Stimulated activated CD8-positive, alpha-beta memory T cell treated with anti-CD3 and anti-CD28 coated beads, Interleukin-12 subunit alpha, Interleukin-12 subunit beta, amount 100 ng/mL, for 24 hours (primary cell): ENCODE measurements at regions not wholly inside any gene's neighbourhood (a gene's known extent, or its start where the extent isn't known, plus 50 kb on each side); places are given as distances from the start of the nearest gene placed in this dataset.

Experiments used
- DNase-seq: peaks from one replicate; pipeline ENCODE4 v3.0.0-alpha.2; 2020; ENCODE audit errors: extremely low read depth

DNA sequence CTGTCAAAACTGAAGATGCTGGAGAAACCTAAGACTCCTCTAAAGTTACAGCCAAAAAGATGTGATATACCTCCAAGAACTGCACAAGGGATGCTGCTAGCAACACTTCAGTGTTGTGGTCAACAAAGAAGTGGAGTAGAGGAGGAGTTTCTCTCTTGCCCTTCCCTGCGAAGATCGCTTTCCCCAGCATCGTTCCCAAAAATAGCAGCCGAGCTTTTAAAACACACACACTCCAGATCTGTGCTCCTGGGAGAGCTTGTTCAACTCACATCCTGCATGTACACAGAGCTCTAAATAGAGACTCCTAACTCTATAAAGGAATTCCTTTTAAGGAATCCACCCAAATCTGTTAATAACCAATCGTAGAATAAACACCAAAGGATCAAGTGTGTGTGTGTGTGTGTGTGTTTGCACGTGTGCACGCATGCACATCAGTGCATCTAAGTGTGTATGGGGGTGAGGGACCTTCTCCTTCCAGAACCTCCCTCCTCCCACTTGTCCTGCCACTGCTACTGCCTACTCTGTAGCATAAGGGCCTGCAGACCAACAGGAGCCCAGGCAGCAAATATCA is 58.5 kb downstream of the PSMG1 start:
- no peak for DNase-seq

DNA sequence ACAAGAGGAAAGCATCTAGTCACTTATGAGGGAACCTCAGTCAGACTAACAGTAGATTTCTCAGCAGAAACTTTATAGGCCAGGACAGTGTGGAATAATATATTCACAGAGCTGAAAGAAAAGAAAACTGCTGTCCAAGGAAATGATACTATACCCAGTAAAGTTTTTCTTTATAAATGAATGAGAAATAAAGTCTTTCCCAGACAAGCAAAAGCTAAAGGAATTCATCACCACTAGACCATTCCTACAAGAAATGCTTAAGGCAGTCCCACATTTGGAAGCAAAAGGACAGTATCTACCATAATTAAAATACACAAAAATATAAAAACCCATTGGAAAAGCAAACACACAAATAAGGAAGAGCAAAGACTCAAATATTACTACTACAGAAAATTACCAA is 59.9 kb downstream of the PSMG1 start:
- DNase-seq: no peak

DNA sequence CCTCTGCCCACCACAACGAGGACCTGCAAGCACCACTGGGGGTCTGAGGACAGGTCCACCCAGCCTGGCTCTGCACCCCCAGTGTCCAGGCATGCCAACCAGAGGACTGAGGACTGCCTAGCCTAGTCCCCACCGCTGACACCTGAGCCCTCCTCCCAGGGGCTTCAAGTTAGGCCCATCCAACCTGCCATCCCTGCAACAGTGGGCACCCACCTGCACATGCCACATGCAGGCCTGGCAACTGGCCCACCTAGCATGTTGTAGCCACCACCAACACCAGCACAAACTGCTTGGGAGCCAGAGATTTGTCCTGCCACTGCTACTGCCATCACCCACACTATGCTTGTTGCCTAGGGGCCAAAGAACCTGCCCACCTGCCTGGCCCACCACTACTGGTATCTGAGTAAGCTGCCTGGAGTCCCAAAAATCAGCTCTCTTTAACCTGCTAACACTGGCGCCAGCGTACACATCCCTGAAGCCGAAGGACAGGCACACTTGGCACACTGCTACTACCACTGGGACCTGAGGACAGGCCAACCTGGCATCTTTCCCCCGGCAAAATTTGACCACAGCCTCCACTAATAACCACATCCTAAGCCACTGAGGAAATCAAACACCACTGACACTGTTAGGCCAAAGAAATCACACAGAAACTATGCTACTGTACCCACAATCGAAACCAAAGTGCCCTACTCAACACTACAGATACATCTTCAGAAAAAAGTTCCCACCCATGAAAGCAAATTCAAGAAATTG is 61.5 kb downstream of the PSMG1 start:
- no peak for DNase-seq

DNA sequence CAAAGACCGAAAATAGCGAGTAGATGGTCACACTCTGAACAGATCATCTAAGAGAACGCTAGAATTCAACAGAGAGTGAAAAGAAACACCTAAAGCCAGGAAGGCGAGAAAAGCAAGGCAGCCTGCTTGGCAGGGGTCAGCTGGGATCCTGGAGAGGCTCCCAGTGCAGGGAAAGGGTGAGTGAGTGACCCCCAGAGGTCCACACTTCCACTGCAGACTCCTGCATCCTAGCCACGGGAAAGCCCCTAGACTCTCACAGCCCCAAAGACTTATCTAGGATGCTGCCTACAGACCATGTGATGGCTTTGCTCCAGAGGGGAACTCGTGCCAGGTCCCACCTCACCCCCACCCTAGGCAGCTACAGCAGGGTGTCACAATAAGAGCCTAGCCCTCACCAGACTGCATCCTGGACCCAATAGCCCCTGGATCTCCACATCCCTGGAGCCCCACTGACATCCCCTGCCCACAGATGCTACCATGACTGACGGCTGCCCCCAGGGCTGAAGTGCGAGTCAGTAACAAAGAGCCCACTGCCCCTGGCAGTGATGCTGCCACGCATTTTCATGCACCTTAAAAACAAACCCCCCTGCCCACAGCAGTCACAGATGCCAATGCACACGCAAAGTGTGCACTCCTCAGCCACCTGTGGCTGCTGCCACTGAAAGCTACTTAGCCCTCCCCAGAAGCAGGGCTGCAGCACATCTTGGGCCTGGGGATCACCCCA is 62.2 kb downstream of the PSMG1 start:
- no peak for DNase-seq

DNA sequence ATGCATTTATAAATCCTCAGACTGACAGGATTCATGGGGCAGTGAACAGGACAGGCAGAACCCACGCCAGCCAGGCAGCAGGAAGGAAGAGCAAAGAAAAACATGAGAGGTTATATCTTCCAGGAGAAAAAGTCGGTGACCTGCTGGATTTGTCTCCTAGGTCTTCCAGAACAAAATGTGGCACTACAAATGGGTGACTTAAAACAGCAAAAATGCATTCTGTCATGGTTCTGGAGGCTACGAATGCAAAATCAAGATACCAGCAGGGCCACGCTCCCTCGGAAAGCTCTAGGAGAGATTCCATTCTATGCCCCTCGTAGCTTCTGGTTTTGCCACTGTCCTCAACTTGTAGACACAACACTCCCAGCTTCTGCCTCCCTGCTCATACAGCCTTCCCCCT is 63.4 kb downstream of the PSMG1 start:
- DNase-seq: no peak

DNA sequence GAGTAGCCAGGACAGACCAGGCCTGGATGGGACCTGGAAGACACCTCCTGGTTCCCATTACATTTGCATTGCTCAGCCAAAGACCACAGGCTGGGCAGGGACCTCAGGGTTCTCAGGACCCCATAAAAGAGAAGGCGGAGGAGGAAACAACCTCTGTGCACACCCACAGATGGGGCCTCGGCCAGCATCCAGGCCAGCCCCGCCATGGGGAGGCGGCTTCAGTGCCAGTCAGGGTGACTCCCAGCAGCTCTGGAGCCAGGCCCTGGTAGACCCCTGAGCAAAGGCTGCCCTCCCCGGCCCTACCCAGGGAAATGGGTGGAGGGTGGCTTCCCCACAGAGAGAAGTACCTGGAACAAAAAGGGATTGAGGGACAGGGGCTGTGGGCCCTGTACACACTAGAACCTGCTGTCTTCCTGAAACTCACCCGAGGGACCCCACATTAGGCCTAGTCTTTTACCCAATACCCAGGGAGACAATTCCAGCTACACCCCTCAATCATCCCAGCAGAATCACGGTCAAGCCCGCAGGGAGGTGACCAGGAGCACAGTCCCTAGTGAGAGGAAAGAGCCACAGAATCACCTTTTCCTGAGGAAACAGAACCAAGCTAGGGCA is 64.5 kb downstream of the PSMG1 start:
- no peak for DNase-seq

DNA sequence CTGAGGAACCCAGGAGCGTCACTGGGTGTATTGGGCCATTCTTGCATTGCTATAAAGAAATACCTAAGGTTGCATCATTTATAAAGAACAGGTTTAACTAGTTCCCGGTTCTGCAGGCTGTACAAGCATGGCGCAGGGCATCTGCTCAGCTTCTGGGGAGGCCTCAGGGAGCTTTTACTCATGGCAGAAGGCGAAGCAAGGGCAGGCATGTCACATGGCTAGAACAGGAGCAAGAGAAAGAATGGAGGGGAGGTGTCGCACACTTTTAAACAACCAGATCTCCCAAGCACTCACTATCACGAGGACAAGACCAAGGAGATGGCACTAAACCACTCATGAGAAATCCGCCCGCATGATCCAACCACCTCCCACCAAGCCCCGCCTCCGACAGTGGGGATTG is 65.2 kb downstream of the PSMG1 start:
- no peak for DNase-seq

DNA sequence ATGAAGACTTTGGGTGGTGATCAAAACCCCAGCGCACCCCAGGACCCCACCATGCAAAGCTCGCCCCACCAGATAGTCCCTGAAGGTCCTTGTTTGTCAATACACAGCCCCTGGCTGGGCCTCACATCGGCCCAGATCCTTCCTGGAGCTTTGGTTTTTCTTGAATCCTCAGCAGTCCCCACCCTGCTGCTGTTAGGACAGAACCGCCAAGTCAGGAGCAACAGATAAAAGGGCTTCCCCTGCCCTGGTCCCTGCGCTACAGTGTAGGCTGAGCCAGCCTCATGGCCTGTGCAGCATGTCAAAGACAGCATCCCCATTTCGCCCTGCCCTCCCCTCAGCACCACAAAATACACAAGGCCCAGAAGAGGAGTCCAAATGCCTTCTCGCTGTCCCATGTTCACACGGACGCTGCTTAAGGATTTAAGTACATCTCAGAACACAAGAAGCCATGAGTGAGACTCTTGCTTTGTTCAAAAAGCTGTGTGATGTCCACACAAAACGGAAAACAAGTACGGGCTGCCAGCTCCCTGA is 65.7 kb downstream of the PSMG1 start:
- no peak for DNase-seq

DNA sequence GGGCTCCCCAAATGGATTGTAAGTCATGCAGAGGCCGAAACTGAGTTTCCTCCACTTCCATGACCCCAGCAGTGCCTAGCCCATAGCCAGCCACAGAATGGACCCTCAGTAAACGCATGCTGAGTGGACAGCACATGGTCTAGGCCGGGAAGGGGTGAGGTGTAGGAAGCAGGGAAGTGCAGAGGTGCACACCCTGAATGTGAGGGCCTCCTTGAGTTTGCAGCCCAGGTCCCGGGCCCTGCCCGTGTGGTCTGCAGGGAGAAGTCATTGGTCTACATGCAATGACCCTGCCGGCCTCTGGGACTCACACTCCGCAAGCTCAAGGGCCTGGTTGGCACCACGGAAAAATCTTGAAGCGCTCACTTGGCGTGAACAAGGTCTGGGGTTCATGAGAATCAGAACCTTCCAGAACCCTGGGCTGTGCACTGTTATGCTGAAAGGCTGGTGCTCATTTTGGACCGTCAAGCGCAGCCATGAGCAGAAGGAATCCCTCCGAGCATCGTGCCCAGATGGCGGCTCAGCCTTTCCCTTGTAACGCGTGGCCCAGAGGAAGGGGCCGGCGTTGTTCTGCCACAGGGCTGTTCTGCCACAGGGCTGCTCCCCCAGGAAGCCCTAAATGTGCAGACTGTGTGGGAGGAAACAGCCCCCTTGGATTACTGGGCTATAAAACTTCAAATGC is 66.4 kb downstream of the PSMG1 start:
- DNase-seq: no peak

DNA sequence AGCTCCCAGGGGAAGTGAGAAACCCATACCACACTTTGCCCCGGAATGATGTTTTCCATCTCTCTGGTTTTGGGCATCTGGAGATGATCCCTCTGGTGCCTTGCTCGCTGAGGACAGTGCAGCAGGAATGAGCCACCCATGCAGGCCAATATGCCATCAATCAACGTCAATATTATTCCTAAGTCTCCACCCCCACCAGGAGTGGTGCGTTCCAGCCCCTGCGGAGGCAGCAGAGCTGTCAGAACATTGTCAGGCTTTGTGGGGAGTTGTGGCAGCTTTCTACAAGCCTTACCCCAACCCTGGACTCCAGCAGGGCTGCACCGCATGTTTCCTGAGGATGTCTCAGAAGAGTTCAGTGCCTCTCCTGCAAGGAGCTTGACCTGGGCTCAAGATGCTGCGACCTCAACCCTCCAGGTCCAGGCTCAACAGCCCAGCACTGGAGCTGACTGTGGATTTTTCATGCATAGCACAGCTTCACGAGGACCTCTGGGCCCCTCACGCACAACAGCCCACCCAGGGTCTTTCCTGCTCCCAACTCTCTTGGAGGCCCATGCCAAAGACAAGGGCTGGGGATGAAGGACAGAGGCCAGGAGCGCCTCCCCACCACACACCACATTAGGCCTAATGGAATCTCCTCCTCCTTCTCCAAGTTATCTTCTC is 67.5 kb downstream of the PSMG1 start:
- DNase-seq: no peak

DNA sequence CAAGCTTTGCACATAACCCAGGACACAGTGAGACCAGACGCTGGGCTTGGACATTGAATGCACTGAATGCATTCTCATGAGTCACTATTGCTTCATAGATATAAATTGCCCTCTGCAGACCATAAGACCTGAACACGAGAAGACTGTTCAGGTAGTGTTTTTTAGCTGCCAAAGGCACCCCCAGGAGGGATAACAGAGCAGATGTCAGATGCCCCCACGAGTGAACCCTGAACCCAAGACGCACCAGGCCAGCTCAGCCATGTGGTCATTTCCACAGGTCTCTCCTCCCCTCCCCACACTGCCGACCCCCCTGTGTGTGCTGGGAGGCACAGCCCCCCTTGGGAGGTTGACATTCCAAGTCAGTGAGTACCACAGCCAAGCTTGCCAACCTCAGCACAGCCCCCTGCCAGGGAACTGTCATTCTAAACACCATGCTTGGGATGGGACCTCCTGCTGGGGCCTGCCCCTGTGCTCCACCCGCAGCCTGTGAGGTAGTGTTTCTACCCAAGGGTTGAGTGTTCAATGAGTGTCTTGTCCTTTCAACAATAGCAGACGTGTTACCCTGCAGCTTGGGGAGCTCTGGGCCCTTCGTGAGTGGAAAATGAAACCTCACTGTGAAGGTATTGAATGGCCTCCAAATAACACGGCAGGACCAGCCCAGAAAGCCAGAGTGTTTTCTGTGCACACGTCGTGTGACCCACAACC is 68.2 kb downstream of the PSMG1 start:
- no peak for DNase-seq

DNA sequence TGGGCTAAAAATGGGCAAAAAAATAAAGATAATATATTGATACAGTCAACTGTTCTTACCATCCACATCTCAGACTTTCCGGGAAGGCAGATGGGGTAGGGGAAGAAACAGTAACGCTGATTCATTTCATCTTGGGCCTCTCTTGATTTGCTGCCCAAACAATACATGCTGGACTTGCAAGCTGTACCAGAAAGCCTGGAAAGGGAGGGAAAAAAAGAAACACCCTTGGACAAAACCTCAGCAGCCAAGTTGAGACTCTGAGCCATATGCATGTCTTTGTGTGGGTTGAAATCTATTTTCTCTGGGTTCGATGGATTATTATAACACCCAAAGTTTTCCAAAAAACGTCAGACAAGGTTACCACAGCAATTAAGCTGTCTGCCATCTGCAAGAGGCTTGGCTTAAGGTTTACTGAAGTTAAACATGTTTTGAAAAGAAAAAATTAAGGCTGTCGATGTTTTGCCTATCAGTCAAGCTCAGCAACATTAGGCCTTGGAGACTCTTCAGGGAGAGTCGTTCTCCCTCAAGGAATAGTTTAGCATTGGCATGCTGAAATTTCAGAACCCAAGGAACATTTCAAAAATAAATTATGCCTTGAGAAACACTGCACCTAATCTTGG is 71.2 kb downstream of the PSMG1 start:
- no peak for DNase-seq

DNA sequence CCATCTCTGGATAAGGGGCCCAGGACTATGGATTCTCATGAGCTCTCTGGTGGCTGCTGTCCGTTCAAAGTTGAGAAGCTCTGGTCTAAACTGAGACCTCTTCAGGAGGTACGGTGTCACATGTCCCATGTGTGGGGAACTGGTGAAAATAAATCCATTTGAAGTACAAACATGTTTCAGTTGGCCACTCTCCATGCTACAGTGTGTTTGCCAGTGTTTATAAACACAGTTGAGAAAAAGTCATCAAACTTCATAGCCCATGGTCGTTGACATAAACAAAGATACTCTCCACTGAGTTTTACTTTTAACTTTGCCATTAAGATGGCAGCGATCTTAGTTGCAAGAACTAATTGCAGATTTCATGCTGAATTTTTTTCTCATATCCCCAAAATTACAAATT is 72.8 kb downstream of the PSMG1 start:
- no peak for DNase-seq

DNA sequence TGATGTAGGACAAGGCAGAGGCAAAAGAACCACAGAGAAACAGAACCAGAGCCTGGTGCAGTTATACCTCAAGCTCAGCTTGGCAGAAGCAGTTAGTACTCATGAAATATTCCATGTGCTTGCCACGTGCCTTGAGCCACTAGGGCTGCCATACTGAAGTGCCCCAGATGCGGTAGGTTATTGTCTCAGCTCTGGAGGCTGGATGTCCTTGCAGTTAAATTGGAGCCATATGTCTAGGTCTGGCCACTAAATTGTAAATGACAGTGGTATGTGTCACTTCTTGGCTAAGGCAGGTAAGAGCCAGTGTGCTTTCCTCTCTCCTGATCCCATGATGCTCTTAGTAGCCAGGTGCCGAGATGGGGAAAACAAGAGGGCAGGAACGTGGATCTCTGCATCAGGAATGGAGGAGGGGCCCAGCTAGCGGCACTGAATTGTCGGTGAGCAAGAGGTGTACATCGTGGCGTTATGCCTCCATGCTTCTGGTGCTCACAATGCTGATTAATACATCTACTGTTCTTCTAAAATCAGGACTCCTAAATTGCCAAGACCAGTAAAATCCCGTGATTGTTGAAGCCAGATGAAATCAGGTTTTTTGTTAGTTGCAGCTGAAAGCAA is 73.5 kb downstream of the PSMG1 start:
- DNase-seq: no peak

DNA sequence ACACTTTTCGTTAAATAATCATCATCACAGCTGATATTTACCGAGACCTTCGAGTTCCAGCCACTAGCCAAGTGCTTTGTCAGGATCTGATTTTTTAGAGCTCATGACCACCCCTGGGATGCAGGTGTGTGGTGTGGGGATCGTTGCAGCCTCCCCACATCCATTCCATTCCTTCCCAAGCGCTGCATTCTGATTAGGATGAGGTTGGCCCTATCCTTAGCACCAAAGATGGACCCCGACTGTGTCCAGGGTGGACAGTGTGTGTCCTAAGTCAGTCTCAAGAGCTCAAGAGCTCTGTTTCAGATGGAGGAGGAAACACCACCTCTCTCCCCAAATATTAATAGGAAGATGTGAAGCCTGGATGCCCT is 74.1 kb downstream of the PSMG1 start:
- no peak for DNase-seq

DNA sequence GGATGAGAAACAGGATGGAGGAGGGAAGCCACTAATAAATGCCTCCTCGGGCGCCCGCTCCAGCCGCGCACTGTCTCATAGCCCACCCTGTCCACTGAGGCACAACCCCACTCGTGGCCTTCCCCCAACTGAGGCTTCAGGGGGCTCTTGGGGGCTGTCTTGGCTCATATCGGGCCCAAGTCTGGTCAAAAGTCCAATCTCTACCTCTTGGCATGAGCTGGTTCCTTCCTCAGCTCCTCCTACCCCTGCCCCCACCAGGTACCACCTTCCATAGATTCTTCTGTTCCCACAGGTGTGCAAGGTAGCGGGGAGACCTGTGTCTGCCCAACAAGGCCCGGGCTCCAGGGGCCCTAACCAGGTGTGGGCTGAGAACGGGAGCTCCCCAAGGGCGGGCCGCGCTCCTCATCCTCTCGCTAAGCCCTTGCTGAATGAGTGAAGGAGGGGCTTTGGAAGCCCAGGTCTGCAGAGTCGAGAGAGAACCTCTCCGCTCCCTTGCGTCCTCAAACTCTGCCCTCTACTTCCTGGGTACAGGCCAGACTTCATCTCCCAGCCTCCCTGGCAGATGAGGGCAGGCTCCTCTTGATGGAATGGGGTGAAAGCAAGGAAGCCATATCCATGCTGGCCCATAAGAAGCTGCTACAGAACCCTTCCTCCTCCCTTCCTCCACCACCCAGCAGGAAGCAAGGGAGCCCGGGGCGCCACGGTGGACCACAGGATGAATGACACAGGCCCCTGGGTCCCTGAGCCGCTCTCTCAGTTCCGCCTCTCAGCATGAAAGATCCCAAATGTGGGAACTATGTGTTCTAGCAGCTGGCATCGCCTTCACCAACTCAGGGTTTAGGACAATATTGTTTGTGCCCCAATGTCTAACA is 74.7 kb downstream of the PSMG1 start:
- DNase-seq: no peak

DNA sequence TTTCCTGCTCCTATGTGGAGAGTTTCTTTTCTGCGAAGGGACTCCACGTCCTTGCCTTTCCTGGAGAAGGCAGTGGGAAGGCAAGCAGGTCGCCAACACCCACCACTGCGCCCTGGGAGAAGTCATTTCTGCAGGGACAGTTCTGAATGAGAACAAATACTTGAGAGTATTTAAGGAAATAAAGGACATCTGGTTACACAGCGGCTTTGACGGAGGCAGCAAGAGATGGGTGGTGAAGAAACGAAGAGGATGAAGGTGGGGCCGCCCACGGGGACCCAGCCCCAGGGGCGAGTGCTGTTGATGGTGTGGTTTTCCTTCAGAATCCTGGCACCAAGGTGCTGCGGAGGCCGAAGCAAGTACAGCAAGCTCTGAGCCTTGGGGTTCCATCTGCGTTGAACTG is 75.5 kb downstream of the PSMG1 start:
- DNase-seq: no peak

DNA sequence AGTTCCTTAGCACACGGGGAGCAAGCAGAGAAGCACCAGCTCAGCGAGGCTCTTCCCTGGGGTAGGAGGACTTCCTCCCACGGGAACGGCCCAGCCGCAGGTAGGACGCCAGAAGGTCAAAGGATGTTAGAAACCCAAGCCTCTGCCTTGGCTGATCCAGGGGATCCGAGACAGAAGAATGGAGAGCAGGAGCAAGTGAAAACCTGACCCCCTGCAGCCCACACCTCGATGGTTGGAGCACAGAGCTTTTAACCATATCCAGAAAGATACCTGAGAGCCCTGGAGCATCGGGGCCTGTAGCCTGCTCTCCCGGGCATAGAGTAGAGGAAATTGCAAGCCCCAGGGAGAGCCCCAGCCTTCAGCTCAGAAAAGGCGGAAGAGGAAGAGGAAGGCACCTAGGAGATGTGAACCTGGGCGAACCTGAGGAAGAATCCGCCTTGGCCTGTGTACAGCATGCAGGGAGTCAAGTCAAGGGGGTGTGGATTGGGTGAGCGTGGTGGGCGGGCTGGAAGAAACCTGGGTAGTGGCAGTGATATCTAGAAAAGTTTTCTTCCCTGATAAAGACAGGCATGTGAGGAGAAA is 76.3 kb downstream of the PSMG1 start:
- no peak for DNase-seq

DNA sequence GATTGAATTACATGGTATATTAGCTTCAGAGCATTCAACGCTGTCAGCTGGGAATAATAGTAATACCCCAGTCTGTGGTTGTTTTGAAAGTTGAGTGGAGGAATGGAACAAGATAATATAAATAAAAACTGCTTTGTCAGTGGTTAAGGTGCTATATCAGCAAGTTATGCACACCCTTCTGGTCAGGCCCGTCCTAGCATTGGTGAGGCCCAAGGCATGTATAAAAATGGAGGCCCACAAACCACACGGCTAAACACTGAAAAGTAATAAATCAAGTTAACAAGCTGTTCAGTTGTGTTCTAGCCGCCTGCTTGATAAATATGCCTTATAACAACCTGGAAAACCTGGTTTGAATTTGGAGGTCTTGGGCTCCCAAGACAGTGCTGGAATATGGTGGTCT is 77.4 kb downstream of the PSMG1 start:
- DNase-seq: no peak
